ENCODE measurements at regions not wholly inside any gene's neighbourhood (a gene's known extent, or its start where the extent isn't known, plus 50 kb on each side); places are given as distances from the start of the nearest gene placed in this dataset.

DNA sequence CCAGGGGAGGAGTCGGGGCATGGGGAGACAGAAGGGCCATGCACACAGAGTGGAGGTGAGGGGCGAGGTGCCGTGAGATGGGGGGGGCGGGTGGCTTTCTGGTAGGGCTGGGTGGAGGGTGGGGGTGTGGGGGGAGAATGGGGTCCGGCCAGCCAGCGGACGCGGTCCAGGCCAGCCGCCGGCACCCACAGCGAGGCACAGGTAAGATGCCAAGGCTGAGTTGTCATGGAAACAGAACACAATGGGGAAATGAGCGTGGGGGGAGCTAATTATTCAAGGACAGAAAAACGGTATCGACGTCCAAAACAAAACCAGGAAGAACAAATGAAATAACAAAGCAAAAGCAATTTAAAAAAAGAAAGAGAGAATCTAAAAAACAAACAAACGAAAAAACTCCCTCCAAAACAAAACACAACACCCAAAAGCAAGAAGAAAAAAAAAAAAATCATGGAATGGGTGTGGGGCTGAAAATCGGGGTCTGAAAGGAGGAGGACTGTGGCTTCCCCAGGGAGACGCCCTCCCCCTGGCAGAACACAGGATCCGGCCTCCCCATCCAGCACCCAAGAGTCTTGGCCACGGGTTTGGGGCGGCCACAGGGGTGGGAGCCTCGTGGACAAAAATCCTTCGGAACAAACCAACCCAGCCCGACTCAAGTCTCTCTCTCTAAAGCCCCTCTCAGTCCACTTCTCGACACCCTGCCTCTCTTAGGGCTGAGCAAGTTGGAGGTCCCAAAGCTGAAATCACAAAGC is 92.5 kb downstream of the PTPRS start:
- TF ChIP-seq CTCF (IDR thresholded peaks at IDR 0.05), result no peak
- no peak for TF ChIP-seq POLR2A (IDR thresholded peaks at IDR 0.05)
- no peak for TF ChIP-seq POLR2AphosphoS5 (IDR thresholded peaks at IDR 0.05)
- TF ChIP-seq EP300 (IDR thresholded peaks at IDR 0.05), result no peak
